ENCODE measurements at regions not wholly inside any gene's neighbourhood (a gene's known extent, or its start where the extent isn't known, plus 50 kb on each side); places are given as distances from the start of the nearest gene placed in this dataset.

GRCh38 chr12:33614630-33615029, 175.0 kb upstream of the SYT10 start:
- TF ChIP-seq POLR2AphosphoS5 (IDR thresholded peaks at IDR 0.05; ENCODE audit: low read depth) (no peak), EZH2 (IDR thresholded peaks at IDR 0.05; ENCODE audit: low read depth, unreplicated experiment) (no peak), JUNB (IDR thresholded peaks at IDR 0.05; ENCODE audit: unreplicated experiment) (no peak), CTCF (conservative IDR thresholded peaks at IDR 0.05; ENCODE audit: low read depth in 2 of 2) (no peak), CREB1 (CRISPR knock-in tag; IDR thresholded peaks at IDR 0.05; ENCODE audit: low read depth) (no peak), ETS1 (IDR thresholded peaks at IDR 0.05) (no peak), EZH2phosphoT487 (IDR thresholded peaks at IDR 0.05; ENCODE audit: unreplicated experiment) (no peak), REST (IDR thresholded peaks at IDR 0.05; ENCODE audit: unreplicated experiment) (no peak), ZNF331 (CRISPR knock-in tag; IDR thresholded peaks at IDR 0.05; ENCODE audit: low read depth) (no peak)
